Activated T-cell treated with anti-CD3 and anti-CD28 coated beads for 24 hours (primary cell): ENCODE measurements at regions not wholly inside any gene's neighbourhood (a gene's known extent, or its start where the extent isn't known, plus 50 kb on each side); places are given as distances from the start of the nearest gene placed in this dataset.

Source experiments
- DNase-seq: peaks from one replicate; pipeline ENCODE4 v3.0.0-alpha.2; 2020; ENCODE audit warnings: low read depth

GRCh38 chr20:48300529-48300928 lies 515.2 kb upstream of the SULF2 start:
- DNase-seq = no peak

GRCh38 chr20:48298851-48299484 lies 513.7 kb upstream of the SULF2 start:
- DNase-seq = no peak

- no peak for DNase-seq
Measured at GRCh38 chr20:48298433-48298832, 513.2 kb upstream of the SULF2 start.

- no peak for DNase-seq
Measured at GRCh38 chr20:48295966-48296421, 510.7 kb upstream of the SULF2 start.

GRCh38 chr20:48295445-48295903 lies 510.2 kb upstream of the SULF2 start:
- no peak for DNase-seq

GRCh38 chr20:48294942-48295341 lies 509.7 kb upstream of the SULF2 start:
- no peak for DNase-seq

- DNase-seq = no peak
Measured at GRCh38 chr20:48294196-48294595, 508.9 kb upstream of the SULF2 start.

GRCh38 chr20:48293671-48294070 lies 508.4 kb upstream of the SULF2 start:
- no peak for DNase-seq

GRCh38 chr20:48292806-48293205 lies 507.5 kb upstream of the SULF2 start:
- no peak for DNase-seq

GRCh38 chr20:48291896-48292295 lies 506.6 kb upstream of the SULF2 start:
- DNase-seq = no peak

- DNase-seq = no peak
Measured at GRCh38 chr20:48288930-48289507, 503.7 kb upstream of the SULF2 start.

GRCh38 chr20:48287552-48288170 lies 502.4 kb upstream of the SULF2 start:
- DNase-seq = no peak

GRCh38 chr20:48287021-48287494 lies 501.8 kb upstream of the SULF2 start:
- DNase-seq = no peak

GRCh38 chr20:48286601-48287000 lies 501.3 kb upstream of the SULF2 start:
- no peak for DNase-seq

- no peak for DNase-seq
Measured at GRCh38 chr20:48285656-48286055, 500.4 kb upstream of the SULF2 start.

GRCh38 chr20:48284837-48285236 lies 499.6 kb upstream of the SULF2 start:
- no peak for DNase-seq

- DNase-seq = no peak
Measured at GRCh38 chr20:48284315-48284714, 499.0 kb upstream of the SULF2 start.

GRCh38 chr20:48283470-48284110 lies 498.3 kb upstream of the SULF2 start:
- DNase-seq = no peak

GRCh38 chr20:48282591-48283228 lies 497.4 kb upstream of the SULF2 start:
- DNase-seq = no peak

- DNase-seq = no peak
Measured at GRCh38 chr20:48281501-48281900, 496.2 kb upstream of the SULF2 start.

GRCh38 chr20:48278961-48279481 lies 493.7 kb upstream of the SULF2 start:
- no peak for DNase-seq

- no peak for DNase-seq
Measured at GRCh38 chr20:48277266-48277665, 492.0 kb upstream of the SULF2 start.
